Pancreas (tissue), 10 donors: ENCODE measurements at regions not wholly inside any gene's neighbourhood (a gene's known extent, or its start where the extent isn't known, plus 50 kb on each side); places are given as distances from the start of the nearest gene placed in this dataset.

Experiments
- ATAC-seq, 4 donors: fragments of 200-7000 bp; cut with Tn5 transposase; one replicate each; pipeline versions ENCODE4 v1.8.0 to v1.9.1; 2020; ENCODE audit warnings: mild to moderate bottlenecking in 4 of 4, moderate library complexity in 4 of 4
- DNase-seq, 6 donors: peaks; one replicate each; pipeline ENCODE4 v3.0.0-alpha.2; 2020
- FAIRE-seq: peaks from 2 replicates; lab custom pipeline; 2012; peaks lifted over from hg19 to GRCh38; lab: Jason Lieb, UNC
- H3K27ac ChIP-seq, 4 donors: fragments of 200-600 bp; sonication (generic); 1 replicate in 3 of 4; 2 replicates in 1 of 4; pipeline versions ENCODE4 v1.5.0 to v1.8.0; 2020
- H3K27me3 ChIP-seq, 4 donors: fragments of 200-600 bp; one replicate each; pipeline ENCODE4 v1.8.0; 2021
- H3K36me3 ChIP-seq, 3 donors: fragments of 200-600 bp; sonication (generic) in 1 of 3; one replicate each; pipeline versions ENCODE4 v1.5.0 to v1.8.0; 2020 to 2021
- H3K4me1 ChIP-seq, 3 donors: fragments of 200-600 bp; one replicate each; pipeline ENCODE4 v1.8.0; 2021
- H3K4me3 ChIP-seq, 4 donors: fragments of 200-600 bp; sonication (generic) in 2 of 4; one replicate each; pipeline versions ENCODE4 v1.5.0 to v1.8.0; 2020 to 2021
- H3K9me3 ChIP-seq, 4 donors: fragments of 200-600 bp; one replicate each; pipeline ENCODE4 v1.8.0; 2021
- CTCF ChIP-seq, 4 donors: fragments of 200-600 bp; sonication (generic) in 3 of 4; IDR thresholded peaks; one replicate each; pipeline versions ENCODE4 v1.5.0 to v1.8.0; 2021; ENCODE audit warnings: antibody characterized with exemption in 4 of 4
- WGBS, 2 donors: extraction: QIAGEN DNeasy Blood & Tissue Kit; methylation state at CpG; one replicate each; pipeline ENCODE4 v1.1.7; 2013; 5-methylcytosine and 5-hydroxymethylcytosine counted together
- intact Hi-C, 3 donors: fragments of 100-400 bp; cut with DNase I; formaldehyde crosslinking; loops; one replicate each; pipeline versions ENCODE4 v1.11.1 to v1.14.2; 2022
- donor health status: healthy with polysubstance abuse.
- donor health status: DM: no; HTN: no; CAD: no; lungs with moderate emphysema.
- donor health status: DM: no; HTN: no; CAD: no.
- donor health status: control.
- donor health status: control.
- donor health status: Bipolar disorder and iron deficiency.
- donor health status: DM: yes; HTN: yes; CAD: no.
- donor health status: DM: no; HTN: no; CAD: no.
- donor health status: DM: no; HTN: no; CAD: no.
- donor health status: DM: yes; HTN: yes; CAD: no.

DNA sequence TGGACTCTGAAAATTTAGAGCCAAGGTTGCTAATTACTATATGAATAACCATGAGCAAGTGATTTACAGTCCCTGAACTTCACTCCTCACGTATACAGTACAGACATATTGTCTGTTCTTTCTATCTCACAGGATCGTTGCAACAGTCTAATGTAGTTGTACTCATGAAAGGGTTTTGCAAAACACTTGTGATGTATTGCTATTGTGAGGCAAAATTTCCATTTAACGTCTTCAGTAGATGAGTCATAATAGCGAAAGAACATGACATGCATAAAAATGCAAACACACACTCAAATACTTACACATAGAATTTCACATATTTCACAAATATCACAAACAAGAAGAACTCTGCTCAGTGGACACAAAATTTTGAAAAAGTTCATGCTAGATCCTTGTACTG lies 134.6 kb upstream of the TRPC6 start:
- Histone ChIP-seq H3K4me1 (no peaks in the 10 kb centered on the region), H3K27me3 (no peaks in the 10 kb centered on the region), H3K4me3 (no peak overlapping the region), H3K9me3 (no peaks in the 10 kb centered on the region), H3K27ac (no peak overlapping the region), H3K36me3 (no peaks in the 10 kb centered on the region)
- DNase-seq (no peak), ATAC-seq (no peak), FAIRE-seq (no peak)
- intact Hi-C loops, result no loop called here
- no peak for TF ChIP-seq CTCF (IDR thresholded peaks at IDR 0.05)
- 54 to 73% methylated on average over 4 of the region's 4 CpGs for WGBS, 2 donors

- Histone ChIP-seq H3K4me1 (no peaks in the 10 kb centered on the region), H3K27me3 (no peaks in the 10 kb centered on the region), H3K4me3 (no peak overlapping the region), H3K9me3 (no peaks in the 10 kb centered on the region), H3K36me3 (no peaks in the 10 kb centered on the region), H3K27ac (no peak overlapping the region)
- no peak for TF ChIP-seq CTCF (IDR thresholded peaks at IDR 0.05)
- FAIRE-seq (no peak), ATAC-seq (no peak), DNase-seq (no peak)
- WGBS, 2 donors, result 80% methylated on average over 1 of the region's 1 CpG
- intact Hi-C loops, result no loop called here
These were observed 133.8 kb upstream of the TRPC6 start for GRCh38 chr11:101717619-101718018.

DNA sequence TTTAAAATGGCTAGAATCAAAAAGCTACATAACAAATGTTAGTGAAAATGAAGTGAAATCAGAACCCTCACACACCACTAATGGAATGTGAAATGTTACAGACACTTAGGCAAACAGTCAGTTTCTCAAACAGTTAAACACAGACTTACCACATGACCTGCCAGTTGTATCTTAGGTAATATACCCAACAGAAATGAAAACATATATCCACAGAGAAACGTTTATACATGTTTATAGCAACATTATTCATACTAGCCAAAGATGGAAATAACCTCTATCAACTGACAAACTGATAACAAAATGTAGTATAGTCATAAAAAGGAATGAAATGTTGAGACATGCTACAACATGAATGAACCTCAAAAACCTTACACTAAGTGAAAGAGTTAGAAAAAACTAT lies 131.5 kb upstream of the TRPC6 start:
- no peaks in the 10 kb centered on the region for H3K27me3 ChIP-seq
- FAIRE-seq (no peak), DNase-seq (no peak), ATAC-seq (no peak)
- no peak overlapping the region for H3K27ac ChIP-seq
- no peaks in the 10 kb centered on the region for H3K4me1 ChIP-seq
- WGBS, 2 donors, result 10% methylated on average over 1 of the region's 1 CpG
- intact Hi-C loops, result no loop called here
- H3K4me3 ChIP-seq, result no peak overlapping the region
- no peak for TF ChIP-seq CTCF (IDR thresholded peaks at IDR 0.05)
- no peaks in the 10 kb centered on the region for H3K9me3 ChIP-seq
- H3K36me3 ChIP-seq, result no peaks in the 10 kb centered on the region

GRCh38 chr11:101707477-101707876 lies 123.7 kb upstream of the TRPC6 start:
- no peaks in the 10 kb centered on the region for H3K4me1 ChIP-seq
- no peaks in the 10 kb centered on the region for H3K36me3 ChIP-seq
- no peaks in the 10 kb centered on the region for H3K27me3 ChIP-seq
- intact Hi-C loops, result no loop called here
- WGBS, 2 donors, result 41 to 57% methylated on average over 2 of the region's 2 CpGs
- no peak for TF ChIP-seq CTCF (IDR thresholded peaks at IDR 0.05)
- H3K27ac ChIP-seq, result no peak overlapping the region
- no peak overlapping the region for H3K4me3 ChIP-seq
- no peaks in the 10 kb centered on the region for H3K9me3 ChIP-seq
- no peak for FAIRE-seq
- ATAC-seq, result no peak
- DNase-seq, result no peak

DNA sequence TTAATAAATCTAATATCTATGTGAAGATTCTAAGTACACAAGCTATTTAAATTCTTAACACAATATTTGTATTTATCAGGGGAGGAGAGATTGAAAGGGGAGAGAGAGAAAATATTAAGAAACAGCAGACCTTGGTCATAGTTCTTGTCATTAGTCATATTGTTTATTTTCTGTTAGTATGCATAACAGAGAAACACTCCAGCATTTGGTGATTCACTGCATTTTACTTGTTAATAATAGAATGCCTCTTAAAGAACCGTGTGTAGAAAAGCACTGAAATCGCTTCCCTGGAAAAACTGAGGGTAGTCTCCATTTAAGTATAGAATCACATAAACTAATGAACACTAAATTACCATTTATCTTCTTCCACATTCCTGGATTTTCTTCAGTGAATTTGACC lies 122.7 kb upstream of the TRPC6 start:
- no peak overlapping the region for H3K4me3 ChIP-seq
- no peaks in the 10 kb centered on the region for H3K27me3 ChIP-seq
- no peaks in the 10 kb centered on the region for H3K4me1 ChIP-seq
- no peaks in the 10 kb centered on the region for H3K36me3 ChIP-seq
- DNase-seq (no peak), FAIRE-seq (no peak), ATAC-seq (no peak)
- no peaks in the 10 kb centered on the region for H3K9me3 ChIP-seq
- H3K27ac ChIP-seq, result no peak overlapping the region
- intact Hi-C loops, result no loop called here
- TF ChIP-seq CTCF (IDR thresholded peaks at IDR 0.05), result no peak
- 52 to 81% methylated on average over 2 of the region's 2 CpGs for WGBS, 2 donors
